CD14-positive monocyte (primary cell): ENCODE measurements at regions not wholly inside any gene's neighbourhood (a gene's known extent, or its start where the extent isn't known, plus 50 kb on each side); places are given as distances from the start of the nearest gene placed in this dataset.

Experiments used
- DNase-seq, 3 donors: peaks; one replicate each; pipeline ENCODE4 v3.0.0-alpha.2; 2011 to 2022
- H2AFZ ChIP-seq: 2 replicates; pipeline ENCODE4 v1.6.0; 2012; ENCODE audit warnings: mild to moderate bottlenecking, low read depth, low read length, inconsistent platforms; ENCODE audit not compliant: insufficient read depth, poor library complexity, severe bottlenecking
- H3K27ac ChIP-seq, 2 donors: 1 replicate in 1 of 2; 2 replicates in 1 of 2; pipeline ENCODE4 v1.5.1; 2012 to 2013; ENCODE audit warnings: low read length in 2 of 2, control low read depth in 1 of 2, inconsistent platforms in 1 of 2, low read depth in 1 of 2, mild to moderate bottlenecking in 1 of 2
- H3K27me3 ChIP-seq, 2 donors: one replicate each; pipeline versions ENCODE4 v1.6.0 to v1.6.1; 2011 to 2013; ENCODE audit warnings: low read length in 2 of 2; ENCODE audit not compliant: control insufficient read depth in 2 of 2, insufficient read depth in 2 of 2
- H3K36me3 ChIP-seq, 2 donors: replicated peaks in 1 of 2; 1 replicate in 1 of 2; 2 replicates in 1 of 2; pipeline versions ENCODE4 v1.5.1 to v1.6.1; 2012 to 2013; ENCODE audit warnings: low read length in 2 of 2, control low read depth in 1 of 2, inconsistent platforms in 1 of 2, mild to moderate bottlenecking in 1 of 2; ENCODE audit not compliant: insufficient read depth in 2 of 2, control insufficient read depth in 1 of 2
- H3K4me1 ChIP-seq, 2 donors: 1 replicate in 1 of 2; 2 replicates in 1 of 2; pipeline versions ENCODE4 v1.5.1 to v1.6.1; 2012 to 2013; ENCODE audit warnings: low read length in 2 of 2, control low read depth in 1 of 2, inconsistent platforms in 1 of 2, mild to moderate bottlenecking in 1 of 2, moderate library complexity in 1 of 2; ENCODE audit not compliant: insufficient read depth in 2 of 2, control insufficient read depth in 1 of 2
- H3K4me2 ChIP-seq: replicated peaks from 2 replicates; pipeline ENCODE3; 2012; ENCODE audit warnings: low read length, moderate library complexity, mild to moderate bottlenecking; ENCODE audit not compliant: poor library complexity, severe bottlenecking; ENCODE audit errors: extremely low read depth
- H3K4me3 ChIP-seq, 3 experiments: fragments of 200-600 bp in 1 of 3; sonication (generic) in 1 of 3; replicated peaks in 1 of 3; 1 replicate in 2 of 3; 2 replicates in 1 of 3; pipeline ENCODE4 v1.5.1; 2011 to 2013; ENCODE audit warnings: low read length in 3 of 3, mild to moderate bottlenecking in 3 of 3, control low read depth in 2 of 3, low read depth in 2 of 3, inconsistent platforms in 1 of 3, moderate library complexity in 1 of 3
- H3K79me2 ChIP-seq: 2 replicates; pipeline ENCODE4 v1.6.0; 2012; ENCODE audit warnings: mild to moderate bottlenecking, control low read depth, inconsistent platforms, low read length, moderate library complexity; ENCODE audit not compliant: insufficient read depth
- H3K9ac ChIP-seq: 2 replicates; pipeline ENCODE4 v1.6.0; 2017; ENCODE audit warnings: low read length, mild to moderate bottlenecking; ENCODE audit not compliant: insufficient read depth, poor library complexity, severe bottlenecking
- H3K9me3 ChIP-seq, 2 donors: replicated peaks in 1 of 2; 1 replicate in 1 of 2; 2 replicates in 1 of 2; pipeline versions ENCODE4 v1.5.1 to v1.6.1; 2012 to 2013; ENCODE audit warnings: low read length in 2 of 2, control low read depth in 1 of 2; ENCODE audit not compliant: control insufficient read depth in 1 of 2, insufficient read depth in 1 of 2
- H4K20me1 ChIP-seq: 2 replicates; pipeline ENCODE4 v1.6.0; 2012; ENCODE audit warnings: mild to moderate bottlenecking, low read length, control low read depth, moderate library complexity; ENCODE audit not compliant: insufficient read depth
- H3K27ac Mint-ChIP-seq, 7 donors: one replicate each; pipeline ENCODE4 v1.8.0; 2020; ENCODE audit warnings: mild to moderate bottlenecking in 7 of 7, mixed read lengths in 7 of 7, moderate library complexity in 6 of 7, inconsistent platforms in 2 of 7
- H3K27me3 Mint-ChIP-seq, 3 donors: one replicate each; pipeline ENCODE4 v1.8.0; 2021 to 2022; ENCODE audit warnings: low read depth in 3 of 3, mild to moderate bottlenecking in 3 of 3, mixed read lengths in 3 of 3, moderate library complexity in 3 of 3, inconsistent platforms in 1 of 3
- H3K36me3 Mint-ChIP-seq, 2 donors: one replicate each; pipeline ENCODE4 v1.8.0; 2020; ENCODE audit warnings: mixed read lengths in 2 of 2, inconsistent platforms in 1 of 2, mild to moderate bottlenecking in 1 of 2
- H3K4me1 Mint-ChIP-seq: one replicate; pipeline ENCODE4 v1.8.0; 2020; ENCODE audit warnings: mild to moderate bottlenecking, mixed read lengths
- H3K4me3 Mint-ChIP-seq, 2 donors: one replicate each; pipeline ENCODE4 v1.8.0; 2020; ENCODE audit warnings: mild to moderate bottlenecking in 2 of 2, mixed read lengths in 2 of 2, moderate library complexity in 1 of 2
- H3K9me3 Mint-ChIP-seq, 7 donors: one replicate each; pipeline ENCODE4 v1.8.0; 2020 to 2022; ENCODE audit warnings: mixed read lengths in 7 of 7, mild to moderate bottlenecking in 6 of 7, moderate library complexity in 6 of 7, inconsistent platforms in 2 of 7
- WGBS: methylation state at CpG from one replicate; pipeline ENCODE4 v1.1.5; 2013; ENCODE audit warnings: missing lambda C conversion rate; ENCODE audit not compliant: insufficient coverage; 5-methylcytosine and 5-hydroxymethylcytosine counted together
- intact Hi-C, 2 donors: fragments of 100-400 bp; cut with micrococcal nuclease; formaldehyde crosslinking; loops; one replicate each; pipeline versions ENCODE4 v1.15.0 to v1.15.1; 2023
- TF ChIP-seq, protein P1 (sequence below): fragments of 200-600 bp; IDR thresholded peaks from one replicate; pipeline ENCODE4 v1.8.0; 2022; ENCODE audit warnings: antibody characterized with exemption, mild to moderate bottlenecking

DNA sequence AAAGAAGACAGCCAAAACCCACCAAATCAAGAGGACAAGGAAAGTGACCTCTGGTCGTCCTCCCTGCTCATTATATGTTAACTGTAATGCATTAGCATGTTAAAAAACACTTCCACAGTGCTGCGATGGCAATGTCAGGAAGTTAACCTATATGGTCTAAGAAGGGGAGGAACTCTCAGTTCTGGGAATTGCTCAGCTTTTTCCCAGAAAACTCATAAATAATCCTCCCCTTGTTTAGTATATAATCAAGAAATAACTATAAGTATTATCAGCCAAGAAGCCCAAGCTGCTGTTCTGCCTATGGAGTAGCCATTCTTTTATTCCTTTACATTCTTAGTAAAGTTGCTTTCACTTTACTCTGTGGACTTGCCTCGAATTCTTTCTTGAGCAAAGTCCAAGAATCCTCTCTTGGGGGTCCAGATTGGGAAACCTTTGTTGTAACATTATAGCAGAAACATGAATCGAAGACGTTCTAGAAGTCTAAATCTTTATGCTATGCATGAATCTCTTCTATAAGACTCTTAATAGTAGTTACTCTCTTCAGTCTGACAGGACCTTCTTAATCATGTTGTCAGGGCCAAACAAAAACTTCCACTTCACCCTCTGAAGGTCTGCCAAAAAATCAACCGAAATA lies 110.0 kb upstream of the VANGL1 start:
- DNase-seq = no peak
- H3K9me3 Mint-ChIP-seq = peaks cover 0 to 14% (median 3%) of the 10 kb centered on the region in 7 donors
- peaks cover 1% of the 10 kb centered on the region for H3K4me1 Mint-ChIP-seq

DNA sequence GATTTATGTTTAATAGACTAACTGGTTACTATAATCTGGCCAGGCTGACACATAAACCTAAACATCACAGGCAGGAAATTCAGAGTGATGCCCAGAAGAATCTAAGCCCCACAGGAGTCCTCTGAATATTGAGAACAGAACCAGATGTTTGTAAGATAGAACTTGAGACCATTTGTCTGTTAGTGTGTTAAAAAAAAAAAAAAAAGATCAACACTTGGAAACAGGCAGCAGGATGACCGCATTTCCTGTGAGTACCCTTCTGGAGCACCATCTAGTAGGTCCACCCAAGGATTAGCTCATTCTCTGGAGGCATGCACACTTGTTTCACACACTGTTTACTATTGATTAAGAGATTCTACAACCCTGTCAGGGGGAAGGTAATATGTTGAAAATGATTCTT lies 111.4 kb upstream of the VANGL1 start:
- Histone ChIP-seq H3K36me3 (no peaks in the 10 kb centered on the region), H4K20me1 (no peaks in the 10 kb centered on the region), H2AFZ (no peak overlapping the region), H3K9me3 (peaks cover 0 to 4% of the 10 kb centered on the region in 2 donors), H3K27ac (no peak overlapping the region), H3K4me1 (no peaks in the 10 kb centered on the region), H3K4me2 (no peak overlapping the region), H3K9ac (no peak overlapping the region), H3K4me3 (no peak overlapping the region), H3K27me3 (no peaks in the 10 kb centered on the region), H3K79me2 (no peaks in the 10 kb centered on the region)
- peaks cover 0 to 9% (median 3%) of the 10 kb centered on the region in 7 donors for H3K9me3 Mint-ChIP-seq
- DNase-seq = no peak
- no peak overlapping the region for H3K27ac Mint-ChIP-seq
- H3K4me1 Mint-ChIP-seq = peaks cover 1% of the 10 kb centered on the region
- 100% methylated on average over 1 of the region's 1 CpG for whole genome bisulfite sequencing
- H3K36me3 Mint-ChIP-seq = no peaks in the 10 kb centered on the region
- H3K27me3 Mint-ChIP-seq = peaks cover 0 to 2% (median 0%) of the 10 kb centered on the region in 3 donors
- intact Hi-C loops = no loop called here
- TF ChIP-seq, protein P1, sequence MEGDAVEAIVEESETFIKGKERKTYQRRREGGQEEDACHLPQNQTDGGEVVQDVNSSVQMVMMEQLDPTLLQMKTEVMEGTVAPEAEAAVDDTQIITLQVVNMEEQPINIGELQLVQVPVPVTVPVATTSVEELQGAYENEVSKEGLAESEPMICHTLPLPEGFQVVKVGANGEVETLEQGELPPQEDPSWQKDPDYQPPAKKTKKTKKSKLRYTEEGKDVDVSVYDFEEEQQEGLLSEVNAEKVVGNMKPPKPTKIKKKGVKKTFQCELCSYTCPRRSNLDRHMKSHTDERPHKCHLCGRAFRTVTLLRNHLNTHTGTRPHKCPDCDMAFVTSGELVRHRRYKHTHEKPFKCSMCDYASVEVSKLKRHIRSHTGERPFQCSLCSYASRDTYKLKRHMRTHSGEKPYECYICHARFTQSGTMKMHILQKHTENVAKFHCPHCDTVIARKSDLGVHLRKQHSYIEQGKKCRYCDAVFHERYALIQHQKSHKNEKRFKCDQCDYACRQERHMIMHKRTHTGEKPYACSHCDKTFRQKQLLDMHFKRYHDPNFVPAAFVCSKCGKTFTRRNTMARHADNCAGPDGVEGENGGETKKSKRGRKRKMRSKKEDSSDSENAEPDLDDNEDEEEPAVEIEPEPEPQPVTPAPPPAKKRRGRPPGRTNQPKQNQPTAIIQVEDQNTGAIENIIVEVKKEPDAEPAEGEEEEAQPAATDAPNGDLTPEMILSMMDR = no peak
- no peak overlapping the region for H3K4me3 Mint-ChIP-seq

More for the DNA sequence above, 110.0 kb upstream of the VANGL1 start:
- no peaks in the 10 kb centered on the region for H3K36me3 ChIP-seq
- Mint-ChIP-seq H3K27ac (no peak overlapping the region), H3K4me3 (no peak overlapping the region), H3K36me3 (no peaks in the 10 kb centered on the region), H3K27me3 (peaks cover 0 to 2% (median 0%) of the 10 kb centered on the region in 3 donors)
- no peaks in the 10 kb centered on the region for H4K20me1 ChIP-seq
- intact Hi-C loops = no loop called here
- peaks cover 0 to 4% of the 10 kb centered on the region in 2 donors for H3K9me3 ChIP-seq
- no CpG with 5 or more reads among the region's 6 CpGs for WGBS
- H3K9ac ChIP-seq = no peak overlapping the region
- H3K4me3 ChIP-seq = no peak overlapping the region
- H2AFZ ChIP-seq = no peak overlapping the region
- no peak overlapping the region for H3K4me2 ChIP-seq
- H3K27me3 ChIP-seq = no peaks in the 10 kb centered on the region
- H3K4me1 ChIP-seq = no peaks in the 10 kb centered on the region
- TF ChIP-seq, protein P1 = no peak
- no peak overlapping the region for H3K27ac ChIP-seq
- no peaks in the 10 kb centered on the region for H3K79me2 ChIP-seq
